Nephron (organoid): ENCODE measurements at regions not wholly inside any gene's neighbourhood (a gene's known extent, or its start where the extent isn't known, plus 50 kb on each side); places are given as distances from the start of the nearest gene placed in this dataset.
A peak's percentile ranks its signal among the peaks of the same experiment; 100 is the strongest.

Experiments used
- H3K27ac Mint-ChIP-seq, 3 experiments: 2 replicates each; pipeline ENCODE4 v1.8.0; 2020; ENCODE audit warnings: mixed read lengths in 3 of 3, mild to moderate bottlenecking in 2 of 3, moderate library complexity in 1 of 3
- H3K27me3 Mint-ChIP-seq: 2 replicates; pipeline ENCODE4 v1.8.0; 2021; ENCODE audit warnings: low read depth, mild to moderate bottlenecking, moderate library complexity, mixed read lengths
- H3K36me3 Mint-ChIP-seq: 2 replicates; pipeline ENCODE4 v1.8.0; 2020; ENCODE audit warnings: low read depth, mixed read lengths
- H3K4me1 Mint-ChIP-seq: 2 replicates; pipeline ENCODE4 v1.8.0; 2020; ENCODE audit warnings: mixed read lengths
- H3K4me3 Mint-ChIP-seq, 3 experiments: 2 replicates each; pipeline ENCODE4 v1.8.0; 2020; ENCODE audit warnings: mild to moderate bottlenecking in 3 of 3, mixed read lengths in 3 of 3, moderate library complexity in 2 of 3
- H3K9me3 Mint-ChIP-seq: 2 replicates; pipeline ENCODE4 v1.8.0; 2020; ENCODE audit warnings: mixed read lengths
- TF ChIP-seq, protein P1 (sequence below), 3 experiments: fragments of 200-600 bp; sonication (generic); IDR thresholded peaks; one replicate each; pipeline ENCODE4 v1.5.0; 2021; ENCODE audit warnings: antibody characterized with exemption in 3 of 3; ENCODE audit not compliant: unreplicated experiment in 3 of 3

DNA sequence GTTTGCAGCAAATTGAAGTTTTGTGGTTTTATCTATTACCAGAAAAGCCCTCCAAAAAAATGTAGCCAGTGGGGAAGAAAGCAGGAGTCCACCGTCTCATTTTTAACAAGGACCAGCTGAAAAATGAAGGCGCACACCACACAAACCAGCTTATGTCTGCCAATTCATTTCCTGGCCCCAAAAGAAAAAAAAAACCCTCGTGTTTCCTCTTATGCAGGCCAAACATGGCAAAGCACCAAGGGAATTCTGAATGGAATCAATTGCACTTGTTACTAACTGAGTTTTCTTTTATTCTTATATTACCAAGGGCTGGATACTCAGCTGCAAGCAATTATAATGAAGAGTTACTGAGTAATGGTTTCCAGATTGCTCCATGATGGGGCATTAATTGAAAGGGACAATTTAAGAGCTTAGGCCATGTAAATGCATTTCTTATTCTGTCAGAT, 428.3 kb upstream of the NPVF start:
- H3K4me1 Mint-ChIP-seq, result peaks cover 61% of the 10 kb centered on the region
- H3K27me3 Mint-ChIP-seq, result no peaks in the 10 kb centered on the region
- H3K27ac Mint-ChIP-seq, result peak overlapping the region; percentile 59 to 78 (median 78)
- peaks cover 3% of the 10 kb centered on the region for H3K9me3 Mint-ChIP-seq
- no peak overlapping the region for H3K4me3 Mint-ChIP-seq
- TF ChIP-seq, protein P1, sequence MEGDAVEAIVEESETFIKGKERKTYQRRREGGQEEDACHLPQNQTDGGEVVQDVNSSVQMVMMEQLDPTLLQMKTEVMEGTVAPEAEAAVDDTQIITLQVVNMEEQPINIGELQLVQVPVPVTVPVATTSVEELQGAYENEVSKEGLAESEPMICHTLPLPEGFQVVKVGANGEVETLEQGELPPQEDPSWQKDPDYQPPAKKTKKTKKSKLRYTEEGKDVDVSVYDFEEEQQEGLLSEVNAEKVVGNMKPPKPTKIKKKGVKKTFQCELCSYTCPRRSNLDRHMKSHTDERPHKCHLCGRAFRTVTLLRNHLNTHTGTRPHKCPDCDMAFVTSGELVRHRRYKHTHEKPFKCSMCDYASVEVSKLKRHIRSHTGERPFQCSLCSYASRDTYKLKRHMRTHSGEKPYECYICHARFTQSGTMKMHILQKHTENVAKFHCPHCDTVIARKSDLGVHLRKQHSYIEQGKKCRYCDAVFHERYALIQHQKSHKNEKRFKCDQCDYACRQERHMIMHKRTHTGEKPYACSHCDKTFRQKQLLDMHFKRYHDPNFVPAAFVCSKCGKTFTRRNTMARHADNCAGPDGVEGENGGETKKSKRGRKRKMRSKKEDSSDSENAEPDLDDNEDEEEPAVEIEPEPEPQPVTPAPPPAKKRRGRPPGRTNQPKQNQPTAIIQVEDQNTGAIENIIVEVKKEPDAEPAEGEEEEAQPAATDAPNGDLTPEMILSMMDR (IDR thresholded peaks at IDR 0.05; ENCODE audit: unreplicated experiment in 3 of 3), result no peak
- no peaks in the 10 kb centered on the region for H3K36me3 Mint-ChIP-seq

DNA sequence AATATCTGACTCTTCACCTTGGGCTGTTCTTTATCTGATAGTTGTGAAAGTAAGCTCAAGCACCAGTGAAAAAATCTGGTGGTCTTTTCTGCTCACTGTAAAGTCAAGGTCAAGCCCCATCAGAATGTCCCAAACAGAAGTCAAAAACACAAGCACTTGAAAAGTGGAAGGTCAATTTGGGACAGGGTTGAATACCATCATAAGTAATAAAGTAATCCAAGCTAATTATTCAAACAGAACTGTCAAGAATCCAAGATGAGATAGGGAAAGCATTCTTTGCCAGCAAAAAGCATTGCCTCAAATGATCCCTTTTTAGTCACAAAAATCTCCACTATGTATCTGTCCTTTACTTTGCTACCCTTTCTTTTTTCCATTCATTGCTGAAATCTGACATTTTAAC, 430.1 kb upstream of the NPVF start:
- no peak overlapping the region for H3K4me3 Mint-ChIP-seq
- no peaks in the 10 kb centered on the region for H3K9me3 Mint-ChIP-seq
- TF ChIP-seq, protein P1 (IDR thresholded peaks at IDR 0.05; ENCODE audit: unreplicated experiment in 3 of 3), result no peak
- peaks cover 58% of the 10 kb centered on the region for H3K4me1 Mint-ChIP-seq
- no peaks in the 10 kb centered on the region for H3K36me3 Mint-ChIP-seq
- no peaks in the 10 kb centered on the region for H3K27me3 Mint-ChIP-seq
- H3K27ac Mint-ChIP-seq, result peak overlapping the region; percentile 85 to 97 (median 95)

DNA sequence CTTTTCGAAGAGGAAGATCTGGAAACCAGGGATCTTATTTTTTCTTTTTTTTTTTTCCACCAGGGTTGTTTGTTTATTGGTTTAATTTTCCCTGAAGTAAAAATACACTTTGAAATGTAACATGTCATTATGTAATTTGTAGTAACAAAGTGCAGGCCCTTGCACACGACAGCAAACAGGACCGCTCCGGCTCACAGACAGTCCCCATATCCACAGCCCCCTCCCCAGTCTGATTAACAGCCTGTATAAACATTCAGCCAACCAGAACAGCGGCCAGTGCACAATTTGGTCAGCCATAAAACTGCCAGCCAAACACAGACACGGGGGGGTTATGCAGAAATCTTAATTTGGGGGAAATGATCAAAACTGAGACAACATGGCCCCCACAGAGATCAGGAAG, 431.6 kb upstream of the NPVF start:
- Mint-ChIP-seq H3K9me3 (no peaks in the 10 kb centered on the region), H3K4me1 (peaks cover 68% of the 10 kb centered on the region), H3K36me3 (no peaks in the 10 kb centered on the region), H3K4me3 (peak overlapping the region in 2 of 3 experiments; percentile 6 to 9), H3K27ac (peak overlapping the region; percentile 85 to 97 (median 95)), H3K27me3 (no peaks in the 10 kb centered on the region)
- TF ChIP-seq, protein P1 (IDR thresholded peaks at IDR 0.05; ENCODE audit: unreplicated experiment in 3 of 3), result no peak

DNA sequence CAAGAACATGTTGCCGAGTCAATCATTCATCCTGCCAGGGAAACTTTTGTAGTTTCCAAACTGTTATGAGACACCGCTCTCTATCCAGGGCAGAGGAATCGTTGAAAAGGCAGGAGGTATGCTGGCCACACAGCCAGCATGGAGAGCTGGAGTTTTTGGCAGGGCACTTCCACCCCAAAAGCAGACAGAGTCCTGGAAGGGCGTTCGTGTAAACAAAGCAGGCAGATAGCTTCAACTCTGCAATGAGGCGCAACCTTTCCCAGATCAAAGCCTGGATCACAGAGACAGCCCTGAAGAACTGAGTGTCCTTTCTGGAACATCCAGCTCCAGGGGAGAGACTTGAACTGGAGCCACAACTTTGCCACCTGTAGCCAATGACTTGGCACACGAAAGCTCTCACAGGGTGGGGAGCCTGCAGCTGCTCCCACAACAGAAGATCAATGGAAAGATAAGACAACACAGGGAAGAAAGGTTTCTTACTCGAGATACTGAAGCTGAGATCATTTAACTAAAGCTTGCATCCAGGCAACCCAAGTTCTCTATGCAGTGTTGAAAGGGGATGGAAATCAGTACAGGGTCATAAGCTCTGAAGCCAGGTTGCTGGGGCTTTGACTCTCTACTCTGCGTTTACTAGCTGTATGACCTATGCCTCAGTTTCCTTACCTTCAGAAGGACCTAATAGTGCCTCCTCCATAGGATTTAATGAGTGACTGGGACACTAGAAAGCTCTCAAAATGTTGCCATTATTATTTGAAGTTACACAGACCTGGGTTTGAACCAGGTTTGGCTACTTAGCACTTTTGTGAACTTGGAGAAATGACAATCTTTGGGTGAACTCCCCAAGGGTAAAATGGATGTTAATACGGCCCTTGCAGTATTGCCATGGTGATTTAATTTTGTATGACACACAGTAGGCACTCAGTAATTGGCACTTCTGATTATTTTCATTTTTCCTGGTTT, 434.8 kb upstream of the NPVF start:
- no peak overlapping the region for H3K4me3 Mint-ChIP-seq
- peaks cover 64% of the 10 kb centered on the region for H3K4me1 Mint-ChIP-seq
- peak overlapping the region; percentile 78 to 92 (median 89) for H3K27ac Mint-ChIP-seq
- TF ChIP-seq, protein P1 (IDR thresholded peaks at IDR 0.05; ENCODE audit: unreplicated experiment in 3 of 3), result no peak
- H3K27me3 Mint-ChIP-seq, result no peaks in the 10 kb centered on the region
- no peaks in the 10 kb centered on the region for H3K9me3 Mint-ChIP-seq
- H3K36me3 Mint-ChIP-seq, result no peaks in the 10 kb centered on the region

DNA sequence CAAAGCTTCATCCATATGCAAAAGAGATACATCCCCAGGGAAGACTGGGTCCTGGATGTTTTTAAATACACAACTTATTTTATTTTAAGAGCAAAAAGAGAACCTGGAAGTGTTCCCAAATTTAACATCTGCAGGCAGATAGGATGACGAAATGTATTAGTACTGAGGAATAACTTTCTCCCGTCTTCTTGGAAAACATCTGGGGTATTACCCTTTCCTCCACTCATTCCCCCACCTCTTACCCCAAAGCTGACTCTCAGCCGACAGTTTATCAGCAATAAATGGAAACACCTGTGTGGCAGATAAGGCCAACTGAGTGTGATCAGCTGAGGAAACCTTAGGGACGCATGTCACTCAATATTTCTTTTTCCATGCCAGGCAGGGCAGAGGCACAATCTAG, 435.6 kb upstream of the NPVF start:
- Mint-ChIP-seq H3K27ac (peak overlapping the region; percentile 34 to 92 (median 89)), H3K4me1 (peaks cover 61% of the 10 kb centered on the region), H3K27me3 (no peaks in the 10 kb centered on the region), H3K4me3 (no peak overlapping the region), H3K36me3 (no peaks in the 10 kb centered on the region), H3K9me3 (no peaks in the 10 kb centered on the region)
- TF ChIP-seq, protein P1 (IDR thresholded peaks at IDR 0.05; ENCODE audit: unreplicated experiment in 3 of 3), result no peak
